H1 (cell line): ENCODE measurements at regions not wholly inside any gene's neighbourhood (a gene's known extent, or its start where the extent isn't known, plus 50 kb on each side); places are given as distances from the start of the nearest gene placed in this dataset.

Source experiments
- CHD7 ChIP-seq: fragments of 300-600 bp; sonication (generic); IDR thresholded peaks from 2 replicates; pipeline ENCODE4 v1.7.1; 2012; ENCODE audit warnings: low read length, moderate library complexity, mild to moderate bottlenecking, inconsistent platforms; ENCODE audit not compliant: insufficient replicate concordance

- no peak for TF ChIP-seq CHD7
Measured at GRCh38 chr7:9680713-9681112, 1247.3 kb downstream of the NXPH1 start (continued).
